Sigmoid colon (tissue), 4 donors: ENCODE measurements at regions not wholly inside any gene's neighbourhood (a gene's known extent, or its start where the extent isn't known, plus 50 kb on each side); places are given as distances from the start of the nearest gene placed in this dataset.

Source experiments
- EP300 ChIP-seq, 4 donors: sonication (generic); formaldehyde crosslinking; IDR thresholded peaks; one replicate each; pipeline ENCODE4 v1.6.1; 2017; ENCODE audit warnings: antibody characterized with exemption in 4 of 4
- POLR2A ChIP-seq, 2 donors: fragments of 450-650 bp; IDR thresholded peaks; one replicate each; pipeline ENCODE4 v1.6.1; 2016; ENCODE audit warnings: antibody characterized with exemption in 2 of 2, mild to moderate bottlenecking in 2 of 2, moderate library complexity in 2 of 2

- no peak for TF ChIP-seq POLR2A (IDR thresholded peaks at IDR 0.05)
- TF ChIP-seq EP300 (IDR thresholded peaks at IDR 0.05): no peak
Measured at GRCh38 chr20:43355610-43356009, 102.1 kb upstream of the SRSF6 start.
